ENCODE measurements at regions not wholly inside any gene's neighbourhood (a gene's known extent, or its start where the extent isn't known, plus 50 kb on each side); places are given as distances from the start of the nearest gene placed in this dataset.

GRCh38 chr2:119086327-119086726 lies 72.2 kb downstream of the C1QL2 start:
- Mint-ChIP-seq H3K4me1 (ENCODE audit: low read depth, unreplicated experiment) (peaks cover 23% of the 10 kb centered on the region), H3K27ac (ENCODE audit: unreplicated experiment) (peak overlapping the region; percentile 2), H3K9me3 (ENCODE audit: unreplicated experiment) (no peaks in the 10 kb centered on the region), H3K36me3 (ENCODE audit: insufficient read depth, unreplicated experiment) (no peaks in the 10 kb centered on the region), H3K27me3 (ENCODE audit: insufficient read depth, unreplicated experiment) (no peaks in the 10 kb centered on the region), H3K4me3 (ENCODE audit: unreplicated experiment) (peak overlapping the region; percentile 37)
- BruUV-seq (replicated peaks): no TSS peak
- POLR2A ChIA-PET: interaction anchor here (0.7 kb wide), 1 partner anchor 159 kb away, joined by 4 read pairs; no protein-coding TSS in a partner anchor
- DNase-seq: peak; percentile 47 to 64
- H3K4me1 ChIP-seq: peaks cover 28% of the 10 kb centered on the region
- H3K36me3 ChIP-seq (ENCODE audit: control insufficient read depth, insufficient read depth, low read length): no peaks in the 10 kb centered on the region
- TF ChIP-seq, protein P1, sequence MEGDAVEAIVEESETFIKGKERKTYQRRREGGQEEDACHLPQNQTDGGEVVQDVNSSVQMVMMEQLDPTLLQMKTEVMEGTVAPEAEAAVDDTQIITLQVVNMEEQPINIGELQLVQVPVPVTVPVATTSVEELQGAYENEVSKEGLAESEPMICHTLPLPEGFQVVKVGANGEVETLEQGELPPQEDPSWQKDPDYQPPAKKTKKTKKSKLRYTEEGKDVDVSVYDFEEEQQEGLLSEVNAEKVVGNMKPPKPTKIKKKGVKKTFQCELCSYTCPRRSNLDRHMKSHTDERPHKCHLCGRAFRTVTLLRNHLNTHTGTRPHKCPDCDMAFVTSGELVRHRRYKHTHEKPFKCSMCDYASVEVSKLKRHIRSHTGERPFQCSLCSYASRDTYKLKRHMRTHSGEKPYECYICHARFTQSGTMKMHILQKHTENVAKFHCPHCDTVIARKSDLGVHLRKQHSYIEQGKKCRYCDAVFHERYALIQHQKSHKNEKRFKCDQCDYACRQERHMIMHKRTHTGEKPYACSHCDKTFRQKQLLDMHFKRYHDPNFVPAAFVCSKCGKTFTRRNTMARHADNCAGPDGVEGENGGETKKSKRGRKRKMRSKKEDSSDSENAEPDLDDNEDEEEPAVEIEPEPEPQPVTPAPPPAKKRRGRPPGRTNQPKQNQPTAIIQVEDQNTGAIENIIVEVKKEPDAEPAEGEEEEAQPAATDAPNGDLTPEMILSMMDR (IDR thresholded peaks at IDR 0.05; ENCODE audit: insufficient read depth in 1 of 2, low read depth in 1 of 2, low read length in 1 of 2, severe bottlenecking in 1 of 2, unreplicated experiment in 1 of 2): no peak
- no peaks in the 10 kb centered on the region for H3K9me3 ChIP-seq
- no peak overlapping the region for H3K4me3 ChIP-seq (ENCODE audit: low read depth, low read length)
- H3K27me3 ChIP-seq (replicated peaks; ENCODE audit: control insufficient read depth, insufficient read depth, low read length): no peaks in the 10 kb centered on the region
- CTCF ChIA-PET: interaction anchor here (0.7 to 1.1 kb wide), 2 partner anchors 205 kb away, joined by 3 read pairs; no protein-coding TSS in a partner anchor
- intact Hi-C loops (cut with micrococcal nuclease; ENCODE audit: unreplicated experiment): no loop called here

DNA sequence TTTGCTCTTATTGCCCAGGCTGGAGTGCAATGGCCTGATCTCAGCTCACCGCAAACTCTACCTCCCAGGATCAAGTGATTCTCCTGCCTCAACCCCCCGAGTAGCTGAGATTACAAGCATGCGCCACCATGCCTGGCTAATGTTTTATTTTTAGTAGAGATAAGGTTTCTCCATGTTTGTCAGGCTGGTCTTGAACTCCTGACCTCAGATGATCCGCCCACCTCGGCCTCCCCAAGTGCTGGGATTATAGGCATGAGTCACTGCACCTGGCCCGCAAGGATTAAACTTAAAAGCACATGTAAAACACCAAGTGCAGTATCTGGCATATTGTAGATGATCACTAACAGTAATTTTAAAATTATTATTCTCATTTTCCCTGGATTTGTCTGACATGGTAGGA lies 72.9 kb downstream of the C1QL2 start:
- ChIA-PET CTCF (interaction anchor here (1.0 to 1.3 kb wide), 2 partner anchors 9 to 205 kb away, joined by 3 read pairs; no protein-coding TSS in a partner anchor), POLR2A (interaction anchor here (0.6 kb wide), 1 partner anchor 281 kb away, joined by 3 read pairs; the partner anchor contains the start of genes C2orf76 and DBI)
- H3K4me3 ChIP-seq (ENCODE audit: low read depth, low read length): no peak overlapping the region
- peak; percentile 73 to 84 for DNase-seq
- peaks cover 28% of the 10 kb centered on the region for H3K4me1 ChIP-seq
- H3K9me3 ChIP-seq: no peaks in the 10 kb centered on the region
- TF ChIP-seq, protein P1 (IDR thresholded peaks at IDR 0.05; ENCODE audit: insufficient read depth in 1 of 2, low read depth in 1 of 2, low read length in 1 of 2, severe bottlenecking in 1 of 2, unreplicated experiment in 1 of 2): no peak
- H3K27me3 Mint-ChIP-seq (ENCODE audit: insufficient read depth, unreplicated experiment): no peaks in the 10 kb centered on the region
- no peaks in the 10 kb centered on the region for H3K36me3 Mint-ChIP-seq (ENCODE audit: insufficient read depth, unreplicated experiment)
- peak overlapping the region; percentile 2 for H3K27ac Mint-ChIP-seq (ENCODE audit: unreplicated experiment)
- H3K4me1 Mint-ChIP-seq (ENCODE audit: low read depth, unreplicated experiment): peaks cover 23% of the 10 kb centered on the region
- H3K27me3 ChIP-seq (replicated peaks; ENCODE audit: control insufficient read depth, insufficient read depth, low read length): no peaks in the 10 kb centered on the region
- BruUV-seq (replicated peaks): no TSS peak
- intact Hi-C loops (cut with micrococcal nuclease; ENCODE audit: unreplicated experiment): no loop called here
- no peaks in the 10 kb centered on the region for H3K9me3 Mint-ChIP-seq (ENCODE audit: unreplicated experiment)
- no peaks in the 10 kb centered on the region for H3K36me3 ChIP-seq (ENCODE audit: control insufficient read depth, insufficient read depth, low read length)
- H3K4me3 Mint-ChIP-seq (ENCODE audit: unreplicated experiment): peak overlapping the region; percentile 37

DNA sequence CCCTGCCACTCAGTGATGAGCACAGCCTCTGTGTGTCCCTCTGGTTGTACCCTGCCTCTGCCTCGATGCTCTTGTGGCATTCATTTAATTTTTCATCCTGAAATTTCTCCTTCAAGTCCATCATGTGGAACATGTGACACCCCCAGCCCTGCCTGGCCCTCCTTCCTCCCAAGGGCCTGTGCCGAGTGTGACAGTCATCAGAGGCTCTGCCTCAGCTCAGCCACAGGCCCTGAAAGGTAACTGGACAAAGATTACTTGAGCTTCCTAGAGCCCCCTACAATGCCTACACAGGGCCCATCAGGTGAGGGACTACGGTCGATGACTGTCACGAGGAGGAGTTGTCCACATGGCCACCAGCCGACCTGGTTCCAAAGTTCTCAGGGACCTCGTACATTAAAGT lies 75.1 kb downstream of the C1QL2 start:
- Histone ChIP-seq H3K27me3 (replicated peaks; ENCODE audit: control insufficient read depth, insufficient read depth, low read length) (no peaks in the 10 kb centered on the region), H3K9me3 (no peaks in the 10 kb centered on the region), H3K4me1 (peaks cover 28% of the 10 kb centered on the region), H3K36me3 (ENCODE audit: control insufficient read depth, insufficient read depth, low read length) (no peaks in the 10 kb centered on the region), H3K4me3 (ENCODE audit: low read depth, low read length) (no peak overlapping the region)
- no peak for DNase-seq
- peaks cover 2% of the 10 kb centered on the region for H3K27me3 Mint-ChIP-seq (ENCODE audit: insufficient read depth, unreplicated experiment)
- BruUV-seq (replicated peaks): no TSS peak
- H3K9me3 Mint-ChIP-seq (ENCODE audit: unreplicated experiment): no peaks in the 10 kb centered on the region
- intact Hi-C loops (cut with micrococcal nuclease; ENCODE audit: unreplicated experiment): no loop called here
- ChIA-PET POLR2A (no interaction called here), CTCF (no interaction called here)
- no peaks in the 10 kb centered on the region for H3K36me3 Mint-ChIP-seq (ENCODE audit: insufficient read depth, unreplicated experiment)
- H3K27ac Mint-ChIP-seq (ENCODE audit: unreplicated experiment): no peak overlapping the region
- no peak overlapping the region for H3K4me3 Mint-ChIP-seq (ENCODE audit: unreplicated experiment)
- peaks cover 23% of the 10 kb centered on the region for H3K4me1 Mint-ChIP-seq (ENCODE audit: low read depth, unreplicated experiment)
- TF ChIP-seq, protein P1 (IDR thresholded peaks at IDR 0.05; ENCODE audit: insufficient read depth in 1 of 2, low read depth in 1 of 2, low read length in 1 of 2, severe bottlenecking in 1 of 2, unreplicated experiment in 1 of 2): no peak
